Keratinocyte (primary cell): ENCODE measurements at regions not wholly inside any gene's neighbourhood (a gene's known extent, or its start where the extent isn't known, plus 50 kb on each side); places are given as distances from the start of the nearest gene placed in this dataset.

Source experiments
- DNase-seq: peaks from one replicate; pipeline ENCODE4 v3.0.0-alpha.2; 2011; ENCODE audit warnings: low read depth, missing footprints, low spot score
- FAIRE-seq: peaks from 2 replicates; lab custom pipeline; 2011; peaks lifted over from hg19 to GRCh38; lab: Jason Lieb, UNC
- H2AFZ ChIP-seq: 2 replicates; pipeline ENCODE4 v1.6.0; 2012; ENCODE audit warnings: low read length, control low read depth, inconsistent platforms; ENCODE audit not compliant: control insufficient read depth
- H3K27ac ChIP-seq: 2 replicates; pipeline ENCODE4 v1.5.1; 2011; ENCODE audit warnings: low read length; ENCODE audit not compliant: control insufficient read depth, insufficient read depth
- H3K27me3 ChIP-seq: 3 replicates; pipeline ENCODE4 v1.6.0; 2011; ENCODE audit warnings: low read length; ENCODE audit not compliant: control insufficient read depth, insufficient read depth; ENCODE audit errors: extremely low read depth
- H3K36me3 ChIP-seq, 2 experiments: 2 replicates in 1 of 2; 3 replicates in 1 of 2; pipeline ENCODE4 v1.5.1; 2011; ENCODE audit warnings: low read length in 2 of 2, mild to moderate bottlenecking in 1 of 2; ENCODE audit not compliant: control insufficient read depth in 2 of 2, insufficient read depth in 2 of 2; ENCODE audit errors: extremely low read depth in 1 of 2
- H3K4me1 ChIP-seq: 3 replicates; pipeline ENCODE4 v1.5.1; 2011; ENCODE audit warnings: low read length; ENCODE audit not compliant: control insufficient read depth, insufficient read depth; ENCODE audit errors: extremely low read depth
- H3K4me2 ChIP-seq: 3 replicates; pipeline ENCODE4 v1.6.0; 2011; ENCODE audit warnings: low read depth, low read length; ENCODE audit not compliant: control insufficient read depth, insufficient read depth; ENCODE audit errors: extremely low read depth
- H3K4me3 ChIP-seq, 3 experiments: fragments of 200-600 bp in 1 of 3; sonication (generic) in 1 of 3; 2 replicates in 2 of 3; 3 replicates in 1 of 3; pipeline ENCODE4 v1.5.1; 2011 to 2016; ENCODE audit warnings: low read length in 3 of 3, mild to moderate bottlenecking in 3 of 3, control low read depth in 2 of 3, inconsistent platforms in 1 of 3, low read depth in 1 of 3, mixed read lengths in 1 of 3, mixed run types in 1 of 3, moderate library complexity in 1 of 3; ENCODE audit not compliant: control insufficient read depth in 2 of 3, insufficient read depth in 2 of 3; ENCODE audit errors: extremely low read depth in 1 of 3
- H3K79me2 ChIP-seq: 2 replicates; pipeline ENCODE4 v1.6.0; 2012; ENCODE audit warnings: low read length; ENCODE audit not compliant: control insufficient read depth, insufficient read depth
- H3K9ac ChIP-seq: 3 replicates; pipeline ENCODE4 v1.6.0; 2011; ENCODE audit warnings: low read length; ENCODE audit not compliant: control insufficient read depth, insufficient read depth; ENCODE audit errors: extremely low read depth
- H3K9me1 ChIP-seq: 3 replicates; pipeline ENCODE4 v1.6.0; 2011; ENCODE audit warnings: low read length; ENCODE audit not compliant: control insufficient read depth, insufficient read depth; ENCODE audit errors: extremely low read depth
- H3K9me3 ChIP-seq: 2 replicates; pipeline ENCODE4 v1.5.1; 2012; ENCODE audit warnings: low read depth, low read length; ENCODE audit not compliant: control insufficient read depth
- H4K20me1 ChIP-seq: 3 replicates; pipeline ENCODE4 v1.6.0; 2011; ENCODE audit warnings: low read length; ENCODE audit not compliant: control insufficient read depth, insufficient read depth; ENCODE audit errors: extremely low read depth
- EZH2 ChIP-seq: IDR thresholded peaks from one replicate; pipeline ENCODE4 v1.6.1; 2012; ENCODE audit warnings: inconsistent platforms, mild to moderate bottlenecking, low read length, moderate library complexity
- dilution Hi-C: fragments of 300-500 bp; cut with MboI; formaldehyde crosslinking; loops from one replicate; pipeline ENCODE4 v1.7.0; 2020; ENCODE audit warnings: low sequenced_read_pairs; ENCODE audit not compliant: extremely low pct_ligation_motif_present
- TF ChIP-seq, protein P1 (sequence below), 3 experiments: IDR thresholded peaks in 1 of 3; conservative IDR thresholded peaks in 1 of 3; optimal IDR thresholded peaks in 1 of 3; 2 replicates in 2 of 3; 3 replicates in 1 of 3; pipeline versions ENCODE3 to v1.5.1; 2011; ENCODE audit warnings: low read length in 3 of 3, mild to moderate bottlenecking in 3 of 3, moderate library complexity in 2 of 3, control low read depth in 1 of 3, inconsistent platforms in 1 of 3; ENCODE audit not compliant: insufficient read depth in 2 of 3; ENCODE audit errors: extremely low read depth in 1 of 3

DNA sequence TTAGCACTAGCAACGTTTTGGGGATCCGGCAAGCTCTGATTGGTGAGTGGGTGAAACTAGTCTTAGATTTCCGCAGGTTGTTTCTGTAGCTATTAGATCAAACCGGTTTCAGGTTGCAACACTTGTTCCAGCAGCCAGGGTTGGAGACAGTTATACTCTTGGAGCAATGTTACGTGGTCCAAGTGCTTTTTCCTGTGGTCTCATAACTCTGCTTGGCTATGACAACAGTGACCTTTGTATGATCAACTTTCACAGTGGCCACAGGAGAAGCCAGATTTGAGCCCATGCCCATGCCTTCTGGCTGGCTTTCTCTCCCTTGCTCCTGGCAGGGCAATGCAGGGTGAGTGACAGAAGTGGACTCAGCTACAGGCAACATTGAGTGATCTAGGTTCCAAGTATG lies 84.5 kb upstream of the TAF1B start:
- Histone ChIP-seq H3K9me3 (no peaks in the 10 kb centered on the region), H3K4me3 (no peak overlapping the region), H3K27me3 (no peaks in the 10 kb centered on the region), H3K79me2 (no peaks in the 10 kb centered on the region), H3K4me2 (no peak overlapping the region), H3K9ac (no peak overlapping the region), H3K4me1 (peaks cover 47% of the 10 kb centered on the region), H3K27ac (no peak overlapping the region), H3K9me1 (no peaks in the 10 kb centered on the region), H2AFZ (no peak overlapping the region), H4K20me1 (no peaks in the 10 kb centered on the region), H3K36me3 (no peaks in the 10 kb centered on the region)
- DNase-seq (no peak), FAIRE-seq (peak; percentile 39)
- dilution Hi-C loops = loop anchor here (25.0 kb wide), 1 partner anchor 279 kb away; the partner anchor contains the start of gene KLF11
- TF ChIP-seq, protein P1, sequence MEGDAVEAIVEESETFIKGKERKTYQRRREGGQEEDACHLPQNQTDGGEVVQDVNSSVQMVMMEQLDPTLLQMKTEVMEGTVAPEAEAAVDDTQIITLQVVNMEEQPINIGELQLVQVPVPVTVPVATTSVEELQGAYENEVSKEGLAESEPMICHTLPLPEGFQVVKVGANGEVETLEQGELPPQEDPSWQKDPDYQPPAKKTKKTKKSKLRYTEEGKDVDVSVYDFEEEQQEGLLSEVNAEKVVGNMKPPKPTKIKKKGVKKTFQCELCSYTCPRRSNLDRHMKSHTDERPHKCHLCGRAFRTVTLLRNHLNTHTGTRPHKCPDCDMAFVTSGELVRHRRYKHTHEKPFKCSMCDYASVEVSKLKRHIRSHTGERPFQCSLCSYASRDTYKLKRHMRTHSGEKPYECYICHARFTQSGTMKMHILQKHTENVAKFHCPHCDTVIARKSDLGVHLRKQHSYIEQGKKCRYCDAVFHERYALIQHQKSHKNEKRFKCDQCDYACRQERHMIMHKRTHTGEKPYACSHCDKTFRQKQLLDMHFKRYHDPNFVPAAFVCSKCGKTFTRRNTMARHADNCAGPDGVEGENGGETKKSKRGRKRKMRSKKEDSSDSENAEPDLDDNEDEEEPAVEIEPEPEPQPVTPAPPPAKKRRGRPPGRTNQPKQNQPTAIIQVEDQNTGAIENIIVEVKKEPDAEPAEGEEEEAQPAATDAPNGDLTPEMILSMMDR (optimal IDR thresholded peaks at IDR 0.05 in 1 of 3, IDR thresholded peaks at IDR 0.05 in 1 of 3, conservative IDR thresholded peaks at IDR 0.05 in 1 of 3; ENCODE audit: extremely low read depth in 1 of 3, insufficient read depth in 2 of 3, low read length in 3 of 3) = no peak
- TF ChIP-seq EZH2 = no peak

DNA sequence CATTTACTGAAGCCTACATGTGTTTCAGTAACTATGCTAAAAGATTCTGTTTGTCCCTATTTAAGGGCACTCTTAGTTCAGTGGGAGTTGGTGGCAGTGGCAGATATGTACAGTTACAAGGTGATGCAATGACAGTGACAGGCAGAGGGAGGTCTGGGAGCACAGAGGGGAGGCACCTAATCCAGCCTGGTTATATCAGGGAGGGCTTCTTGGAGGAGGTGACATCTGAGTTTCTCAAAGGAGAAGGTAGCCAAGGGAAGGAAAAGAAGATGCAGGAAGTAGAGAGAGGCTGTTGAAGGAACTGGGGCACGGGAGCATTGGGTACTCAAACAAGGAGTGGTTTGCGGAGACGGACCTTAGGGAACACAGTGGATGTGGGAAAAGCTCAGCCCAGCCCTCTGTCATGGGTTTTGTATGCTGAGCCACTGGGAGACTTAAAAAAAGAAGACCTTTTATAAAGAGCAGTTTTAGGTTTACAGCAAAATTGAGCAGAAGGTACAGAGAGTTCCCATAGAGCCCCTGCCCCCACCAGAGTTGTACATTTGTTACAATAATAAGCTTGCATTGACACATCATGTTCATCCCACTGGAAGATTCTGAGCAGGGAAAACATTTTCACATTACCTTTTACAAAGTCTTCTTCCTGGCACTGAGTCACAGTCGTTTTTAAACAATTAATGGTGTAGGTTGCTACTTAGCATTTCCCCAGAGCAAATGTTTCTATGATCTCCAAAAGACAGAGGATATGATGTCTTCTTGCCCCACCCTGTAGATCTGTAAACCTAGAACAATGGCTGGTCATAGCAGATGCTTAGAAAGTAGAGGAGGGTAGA lies 83.0 kb upstream of the TAF1B start:
- DNase-seq (no peak), FAIRE-seq (no peak)
- TF ChIP-seq, protein P1 (optimal IDR thresholded peaks at IDR 0.05 in 1 of 3, IDR thresholded peaks at IDR 0.05 in 1 of 3, conservative IDR thresholded peaks at IDR 0.05 in 1 of 3; ENCODE audit: extremely low read depth in 1 of 3, insufficient read depth in 2 of 3, low read length in 3 of 3) = no peak
- TF ChIP-seq EZH2 = no peak
- dilution Hi-C loops = loop anchor here (25.0 kb wide), 1 partner anchor 277 kb away; the partner anchor contains the start of gene KLF11
- H3K4me3 ChIP-seq = no peak overlapping the region
- no peaks in the 10 kb centered on the region for H3K79me2 ChIP-seq
- H3K9ac ChIP-seq = no peak overlapping the region
- no peaks in the 10 kb centered on the region for H4K20me1 ChIP-seq
- H3K9me1 ChIP-seq = no peaks in the 10 kb centered on the region
- no peaks in the 10 kb centered on the region for H3K36me3 ChIP-seq
- no peak overlapping the region for H3K27ac ChIP-seq
- H2AFZ ChIP-seq = no peak overlapping the region
- no peaks in the 10 kb centered on the region for H3K27me3 ChIP-seq
- H3K4me1 ChIP-seq = peaks cover 38% of the 10 kb centered on the region
- no peaks in the 10 kb centered on the region for H3K9me3 ChIP-seq
- no peak overlapping the region for H3K4me2 ChIP-seq
